ENCODE measurements at regions not wholly inside any gene's neighbourhood (a gene's known extent, or its start where the extent isn't known, plus 50 kb on each side); places are given as distances from the start of the nearest gene placed in this dataset.

- no peak for TF ChIP-seq CTCF (IDR thresholded peaks at IDR 0.05)
- no peak for TF ChIP-seq POLR2A (IDR thresholded peaks at IDR 0.05)
- TF ChIP-seq POLR2AphosphoS5 (IDR thresholded peaks at IDR 0.05), result no peak
These were observed 82.8 kb upstream of the ZNF716 start for GRCh38 chr7:57367171-57367570.
